Lower leg skin (tissue), 4 donors: ENCODE measurements at regions not wholly inside any gene's neighbourhood (a gene's known extent, or its start where the extent isn't known, plus 50 kb on each side); places are given as distances from the start of the nearest gene placed in this dataset.

Source experiments
- DNase-seq, 2 donors: peaks; one replicate each; pipeline ENCODE4 v3.0.0-alpha.2; 2019; ENCODE audit warnings: low spot score in 2 of 2
- H3K4me3 ChIP-seq: fragments of 200-600 bp; sonication (generic); 2 replicates; pipeline ENCODE4 v1.5.1; 2017; ENCODE audit warnings: mild to moderate bottlenecking, low read depth; ENCODE audit not compliant: poor library complexity, severe bottlenecking
- CTCF ChIP-seq, 3 donors: fragments of 450-650 bp; IDR thresholded peaks; one replicate each; pipeline ENCODE4 v1.5.1; 2016; ENCODE audit warnings: antibody characterized with exemption in 3 of 3, mild to moderate bottlenecking in 3 of 3, moderate library complexity in 2 of 3
- POLR2A ChIP-seq, 2 donors: fragments of 450-650 bp; IDR thresholded peaks; one replicate each; pipeline ENCODE4 v1.6.1; 2016 to 2017; ENCODE audit warnings: antibody characterized with exemption in 2 of 2, mild to moderate bottlenecking in 1 of 2, moderate library complexity in 1 of 2
- WGBS, 2 donors: methylation state at CpG; one replicate each; pipeline ENCODE4 v1.1.5; 2018; 5-methylcytosine and 5-hydroxymethylcytosine counted together
- intact Hi-C: fragments of 100-400 bp; cut with DNase I; formaldehyde crosslinking; loops from one replicate; pipeline ENCODE4 v1.15.0; 2023; ENCODE audit warnings: low total_unique reads

GRCh38 chr6:113731541-113731940 is 125.6 kb upstream of the MARCKS start:
- intact Hi-C loops = no loop called here
- no peak for DNase-seq
- TF ChIP-seq POLR2A (IDR thresholded peaks at IDR 0.05) (no peak), CTCF (IDR thresholded peaks at IDR 0.05) (no peak)
- H3K4me3 ChIP-seq = no peak overlapping the region
- 84 to 90% methylated on average over 3 of the region's 3 CpGs for WGBS, 2 donors

GRCh38 chr6:113732384-113732966 is 124.7 kb upstream of the MARCKS start:
- H3K4me3 ChIP-seq = no peak overlapping the region
- intact Hi-C loops = no loop called here
- no peak for DNase-seq
- TF ChIP-seq POLR2A (IDR thresholded peaks at IDR 0.05) (no peak), CTCF (IDR thresholded peaks at IDR 0.05) (no peak)
- 38 to 77% methylated on average over 4 of the region's 4 CpGs for WGBS, 2 donors

GRCh38 chr6:113733381-113733780 is 123.8 kb upstream of the MARCKS start:
- no peak for DNase-seq

GRCh38 chr6:113734982-113735381 is 122.2 kb upstream of the MARCKS start:
- no peak for DNase-seq
- intact Hi-C loops = no loop called here
- WGBS, 2 donors = 45 to 50% methylated on average over 3 of the region's 3 CpGs
- TF ChIP-seq POLR2A (IDR thresholded peaks at IDR 0.05) = no peak
- H3K4me3 ChIP-seq = no peak overlapping the region

More at GRCh38 chr6:113733381-113733780, 123.8 kb upstream of the MARCKS start:
- intact Hi-C loops = no loop called here
- H3K4me3 ChIP-seq = no peak overlapping the region
- TF ChIP-seq POLR2A (IDR thresholded peaks at IDR 0.05) = no peak
- no peak for TF ChIP-seq CTCF (IDR thresholded peaks at IDR 0.05)
- 62 to 71% methylated on average over 3 of the region's 3 CpGs for WGBS, 2 donors

- no peak for TF ChIP-seq POLR2A (IDR thresholded peaks at IDR 0.05)
- TF ChIP-seq CTCF (IDR thresholded peaks at IDR 0.05) = no peak
- DNase-seq = no peak
- WGBS, 2 donors = 46 to 49% methylated on average over 3 of the region's 3 CpGs
- intact Hi-C loops = no loop called here
- no peak overlapping the region for H3K4me3 ChIP-seq
Observed at GRCh38 chr6:113735491-113735890, 121.7 kb upstream of the MARCKS start.

- intact Hi-C loops = no loop called here
- no peak for DNase-seq
- no peak overlapping the region for H3K4me3 ChIP-seq
- TF ChIP-seq POLR2A (IDR thresholded peaks at IDR 0.05) (no peak), CTCF (IDR thresholded peaks at IDR 0.05) (no peak)
Observed at GRCh38 chr6:113736978-113737377, 120.2 kb upstream of the MARCKS start.
